GM23248 (cell line): ENCODE measurements at regions not wholly inside any gene's neighbourhood (a gene's known extent, or its start where the extent isn't known, plus 50 kb on each side); places are given as distances from the start of the nearest gene placed in this dataset.

Experiments used
- EZH2 ChIP-seq: fragments of 200-600 bp; sonication (generic); IDR thresholded peaks from 2 replicates; pipeline ENCODE4 v1.6.1; 2018; ENCODE audit warnings: antibody characterized with exemption, mild to moderate bottlenecking; ENCODE audit not compliant: insufficient read depth, poor library complexity, severe bottlenecking
- EZH2phosphoT487 ChIP-seq: fragments of 200-600 bp; sonication (generic); IDR thresholded peaks from 2 replicates; pipeline ENCODE4 v1.6.1; 2018; ENCODE audit warnings: antibody characterized with exemption, moderate library complexity, mild to moderate bottlenecking, low read depth; ENCODE audit not compliant: insufficient read depth

GRCh38 chrX:128728943-128729342, 676.7 kb upstream of the ACTRT1 start:
- TF ChIP-seq EZH2, result no peak
- TF ChIP-seq EZH2phosphoT487, result no peak
